H1 (cell line): ENCODE measurements at regions not wholly inside any gene's neighbourhood (a gene's known extent, or its start where the extent isn't known, plus 50 kb on each side); places are given as distances from the start of the nearest gene placed in this dataset.

ENCODE experiments used
- CTCF ChIA-PET: fragments of 300-600 bp; sonication (Branson Sonifier 250); formaldehyde crosslinking; loops from one replicate; lab custom pipeline; 2021; ENCODE audit not compliant: partially characterized antibody; lab: Charles Lee
- POLR2A ChIA-PET: fragments of 300-600 bp; sonication (Branson Sonifier 250); formaldehyde crosslinking; loops from one replicate; lab custom pipeline; 2021; ENCODE audit warnings: inconsistent platforms; ENCODE audit not compliant: partially characterized antibody; lab: Charles Lee
- DNase-seq, 2 experiments: peaks; one replicate each; pipeline versions ENCODE4 v3.0.0 to v3.0.0-alpha.2; 2010 to 2022; ENCODE audit warnings: low spot score in 2 of 2, low read depth in 1 of 2, mixed read lengths in 1 of 2
- FAIRE-seq: peaks from 2 replicates; lab custom pipeline; 2011; peaks lifted over from hg19 to GRCh38; lab: Jason Lieb, UNC
- H2AFZ ChIP-seq: 2 replicates; pipeline ENCODE4 v1.8.1; 2012; ENCODE audit warnings: low read length, inconsistent platforms
- H2AK5ac ChIP-seq: 2 replicates; pipeline ENCODE4 v1.6.1; 2013; ENCODE audit warnings: low read depth, low read length
- H2BK120ac ChIP-seq: replicated peaks from 2 replicates; pipeline ENCODE3; 2013; ENCODE audit warnings: low read depth, low read length, inconsistent platforms
- H2BK12ac ChIP-seq: 2 replicates; pipeline ENCODE4 v1.6.1; 2013; ENCODE audit warnings: low read depth, low read length
- H2BK15ac ChIP-seq: 2 replicates; pipeline ENCODE4 v1.6.1; 2013; ENCODE audit warnings: low read length
- H2BK20ac ChIP-seq: 2 replicates; pipeline ENCODE4 v1.6.1; 2013; ENCODE audit warnings: low read length
- H2BK5ac ChIP-seq: 2 replicates; pipeline ENCODE4 v1.6.1; 2013; ENCODE audit warnings: low read depth, low read length
- H3K14ac ChIP-seq: 2 replicates; pipeline ENCODE4 v1.6.1; 2013; ENCODE audit warnings: inconsistent platforms; ENCODE audit not compliant: insufficient read length
- H3K18ac ChIP-seq: 2 replicates; pipeline ENCODE4 v1.6.1; 2013; ENCODE audit warnings: low read length; ENCODE audit errors: extremely low read depth
- H3K23ac ChIP-seq: 2 replicates; pipeline ENCODE4 v1.6.1; 2013; ENCODE audit warnings: inconsistent platforms; ENCODE audit not compliant: insufficient read length
- H3K23me2 ChIP-seq: 2 replicates; pipeline ENCODE4 v1.6.1; 2013; ENCODE audit warnings: low read depth, low read length
- H3K27ac ChIP-seq: 2 replicates; pipeline ENCODE4 v1.6.1; 2011; ENCODE audit warnings: low read depth, low read length, inconsistent platforms
- H3K27me3 ChIP-seq, 4 experiments: replicated peaks in 1 of 4; 1 replicate in 1 of 4; 2 replicates in 3 of 4; pipeline versions ENCODE4 v1.6.1 to v1.8.1; 2011 to 2013; ENCODE audit warnings: low read length in 3 of 4, mild to moderate bottlenecking in 3 of 4, inconsistent platforms in 2 of 4, mixed read lengths in 2 of 4, moderate library complexity in 1 of 4; ENCODE audit not compliant: control insufficient read depth in 3 of 4, insufficient read depth in 3 of 4; ENCODE audit errors: extremely low read depth in 1 of 4
- H3K36me3 ChIP-seq, 4 experiments: 2 replicates each; pipeline versions ENCODE4 v1.6.1 to v1.8.1; 2011 to 2013; ENCODE audit warnings: mild to moderate bottlenecking in 4 of 4, low read length in 3 of 4, moderate library complexity in 2 of 4, control low read depth in 1 of 4, inconsistent platforms in 1 of 4; ENCODE audit not compliant: insufficient read depth in 4 of 4, control insufficient read depth in 2 of 4
- H3K4ac ChIP-seq: replicated peaks from 2 replicates; pipeline ENCODE3; 2013; ENCODE audit warnings: low read length, low read depth, mixed read lengths, inconsistent platforms; ENCODE audit not compliant: insufficient read length
- H3K4me1 ChIP-seq, 4 experiments: replicated peaks in 1 of 4; 1 replicate in 1 of 4; 2 replicates in 3 of 4; pipeline versions ENCODE4 v1.6.1 to v1.8.1; 2011 to 2013; ENCODE audit warnings: low read length in 3 of 4, inconsistent platforms in 2 of 4, mixed read lengths in 1 of 4; ENCODE audit not compliant: insufficient read depth in 4 of 4, control insufficient read depth in 3 of 4
- H3K4me2 ChIP-seq, 2 experiments: 2 replicates each; pipeline versions ENCODE4 v1.6.1 to v1.8.1; 2011 to 2013; ENCODE audit warnings: low read depth in 2 of 2, low read length in 2 of 2, control low read depth in 1 of 2, inconsistent platforms in 1 of 2, mild to moderate bottlenecking in 1 of 2; ENCODE audit not compliant: insufficient read depth in 1 of 2
- H3K4me3 ChIP-seq, 4 experiments: fragments of 200-600, 300-600 bp in 1 of 4; sonication (generic), shearing (Covaris generic), sonication (Bioruptor Twin) in 1 of 4; 2 replicates each; pipeline versions ENCODE4 v1.5.1 to v1.8.1; 2011 to 2016; ENCODE audit warnings: low read length in 4 of 4, low read depth in 3 of 4, control low read depth in 2 of 4, inconsistent platforms in 2 of 4, mild to moderate bottlenecking in 2 of 4, mixed read lengths in 1 of 4, moderate library complexity in 1 of 4; ENCODE audit not compliant: insufficient read depth in 2 of 4; ENCODE audit errors: extremely low read depth in 1 of 4
- H3K56ac ChIP-seq: replicated peaks from 2 replicates; pipeline ENCODE3; 2013; ENCODE audit warnings: low read depth, mild to moderate bottlenecking, mixed read lengths, low read length, inconsistent platforms; ENCODE audit not compliant: insufficient read length
- H3K79me1 ChIP-seq: 2 replicates; pipeline ENCODE4 v1.6.1; 2013; ENCODE audit warnings: low read depth, low read length, control low read depth
- H3K79me2 ChIP-seq, 2 experiments: 2 replicates each; pipeline versions ENCODE4 v1.6.1 to v1.8.1; 2012 to 2013; ENCODE audit warnings: low read length in 2 of 2, mild to moderate bottlenecking in 2 of 2, inconsistent platforms in 1 of 2; ENCODE audit not compliant: insufficient read depth in 2 of 2, control insufficient read depth in 1 of 2
- H3K9ac ChIP-seq, 4 experiments: replicated peaks in 1 of 4; 1 replicate in 1 of 4; 2 replicates in 3 of 4; pipeline versions ENCODE4 v1.6.1 to v1.8.1; 2011 to 2013; ENCODE audit warnings: low read depth in 3 of 4, low read length in 3 of 4, control low read depth in 2 of 4, mild to moderate bottlenecking in 2 of 4, moderate library complexity in 2 of 4, inconsistent platforms in 1 of 4; ENCODE audit errors: extremely low read depth in 1 of 4
- H3K9me3 ChIP-seq, 2 experiments: 2 replicates each; pipeline versions ENCODE4 v1.6.1 to v1.8.1; 2012 to 2013; ENCODE audit warnings: mild to moderate bottlenecking in 2 of 2, moderate library complexity in 2 of 2, control low read depth in 1 of 2, inconsistent platforms in 1 of 2, low read depth in 1 of 2, low read length in 1 of 2, mixed read lengths in 1 of 2; ENCODE audit not compliant: insufficient read depth in 2 of 2
- H4K20me1 ChIP-seq, 2 experiments: replicated peaks in 1 of 2; 2 replicates each; pipeline versions ENCODE3 to v1.8.1; 2011 to 2013; ENCODE audit warnings: inconsistent platforms in 2 of 2, low read length in 2 of 2, mild to moderate bottlenecking in 1 of 2; ENCODE audit not compliant: insufficient read depth in 2 of 2, control insufficient read depth in 1 of 2
- H4K5ac ChIP-seq: 2 replicates; pipeline ENCODE4 v1.6.1; 2013; ENCODE audit warnings: low read length, low read depth, mixed read lengths, inconsistent platforms; ENCODE audit not compliant: insufficient read length
- H4K8ac ChIP-seq: 2 replicates; pipeline ENCODE4 v1.8.0; 2013; ENCODE audit warnings: mild to moderate bottlenecking, moderate library complexity, low read length, inconsistent platforms; ENCODE audit not compliant: insufficient read depth; ENCODE audit errors: extremely low read depth
- H4K91ac ChIP-seq: replicated peaks from 2 replicates; pipeline ENCODE3; 2013; ENCODE audit warnings: low read length, mixed read lengths, inconsistent platforms; ENCODE audit not compliant: insufficient read length
- ASH2L ChIP-seq: fragments of 200-600, 300-600 bp; sonication (generic); IDR thresholded peaks from one replicate; pipeline ENCODE4 v1.7.1; 2017; ENCODE audit warnings: low read length
- CHD1 ChIP-seq: IDR thresholded peaks from 2 replicates; pipeline ENCODE4 v1.6.1; 2012; ENCODE audit warnings: low read depth, low read length, improper control_type of control experiment
- CTBP2 ChIP-seq: IDR thresholded peaks from 2 replicates; pipeline ENCODE4 v1.7.0; 2011; ENCODE audit warnings: borderline replicate concordance, mild to moderate bottlenecking, moderate library complexity, mixed read lengths, low read length; ENCODE audit not compliant: insufficient read depth, insufficient read length
- CTCF ChIP-seq, 3 experiments: IDR thresholded peaks; 1 replicate in 2 of 3; 2 replicates in 1 of 3; pipeline versions ENCODE4 v1.5.1 to v1.6.1; 2011; ENCODE audit warnings: low read length in 3 of 3, mild to moderate bottlenecking in 3 of 3, inconsistent platforms in 2 of 3, low read depth in 1 of 3, moderate library complexity in 1 of 3; ENCODE audit not compliant: insufficient read depth in 1 of 3; ENCODE audit errors: control extremely low read depth in 1 of 3
- GTF2F1 ChIP-seq: IDR thresholded peaks from 2 replicates; pipeline ENCODE4 v1.6.1; 2012; ENCODE audit warnings: low read depth, low read length, improper control_type of control experiment, borderline replicate concordance
- JUND ChIP-seq: IDR thresholded peaks from 2 replicates; pipeline ENCODE4 v1.6.1; 2011; ENCODE audit warnings: mild to moderate bottlenecking, improper control_type of control experiment, low read length
- KDM4A ChIP-seq: IDR thresholded peaks from one replicate; pipeline ENCODE4 v1.7.1; 2012; ENCODE audit warnings: low read depth, mild to moderate bottlenecking, moderate library complexity, low read length, inconsistent platforms; ENCODE audit not compliant: severe bottlenecking
- KDM5A ChIP-seq: fragments of 200-600 bp; IDR thresholded peaks from 2 replicates; pipeline ENCODE4 v1.7.1; 2012; ENCODE audit warnings: mild to moderate bottlenecking, low read length, inconsistent platforms, mixed read lengths
- PHF8 ChIP-seq: fragments of 200-600 bp; sonication (generic); conservative IDR thresholded peaks from 2 replicates; pipeline ENCODE4 v1.7.1; 2012; ENCODE audit warnings: low read depth, mild to moderate bottlenecking, inconsistent platforms, low read length, moderate library complexity
- SRF ChIP-seq: IDR thresholded peaks from 2 replicates; pipeline ENCODE4 v1.6.1; 2011; ENCODE audit warnings: mild to moderate bottlenecking, low read depth, low read length, moderate library complexity
- TAF1 ChIP-seq: IDR thresholded peaks from 2 replicates; pipeline ENCODE4 v1.6.1; 2011; ENCODE audit warnings: mild to moderate bottlenecking, low read depth, low read length
- TEAD4 ChIP-seq: IDR thresholded peaks from 2 replicates; pipeline ENCODE4 v1.6.1; 2012; ENCODE audit warnings: low read depth, low read length, inconsistent platforms, mixed read lengths
- WGBS, 2 experiments: shearing (Covaris generic) in 1 of 2; methylation state at CpG; one replicate each; pipeline versions ENCODE4 v1.1.6 to v1.1.7; 2013 to 2015; ENCODE audit warnings: low lambda C conversion rate in 2 of 2, mixed read lengths in 2 of 2, inconsistent platforms in 1 of 2, low coverage in 1 of 2, missing lambda C conversion rate in 1 of 2; ENCODE audit not compliant: insufficient replicate concordance in 2 of 2, insufficient coverage in 1 of 2, insufficient read length in 1 of 2; ENCODE audit errors: extremely low coverage in 1 of 2, missing lambda C conversion rate in 1 of 2; 5-methylcytosine and 5-hydroxymethylcytosine counted together

- Histone ChIP-seq H3K23me2 (no peaks in the 10 kb centered on the region), H3K14ac (no peak overlapping the region), H3K4me1 (peaks cover 0 to 10% (median 2%) of the 10 kb centered on the region in 4 experiments; a peak in 3 of 7 replicates), H3K18ac (no peak overlapping the region), H4K8ac (no peak overlapping the region), H3K9me3 (no peaks in the 10 kb centered on the region), H3K27me3 (no peaks in the 10 kb centered on the region), H2BK15ac (no peak overlapping the region), H3K4me2 (no peak overlapping the region), H2AK5ac (no peak overlapping the region), H2BK20ac (no peak overlapping the region), H2BK5ac (no peak overlapping the region), H3K27ac (no peak overlapping the region), H3K79me2 (no peaks in the 10 kb centered on the region), H2BK120ac (no peak overlapping the region), H4K91ac (no peak overlapping the region), H3K9ac (no peak overlapping the region), H3K56ac (no peak overlapping the region), H3K4ac (no peak overlapping the region), H3K4me3 (no peak overlapping the region), H3K79me1 (no peaks in the 10 kb centered on the region; the same call in 1 of the 2 replicates), H2BK12ac (no peak overlapping the region), H3K36me3 (no peaks in the 10 kb centered on the region), H4K5ac (no peak overlapping the region), H4K20me1 (no peaks in the 10 kb centered on the region), H2AFZ (no peak overlapping the region), H3K23ac (no peak overlapping the region)
- no peak for FAIRE-seq
- CTCF ChIA-PET: interaction anchor here (1.4 kb wide), 1 partner anchor 122 kb away, joined by 3 read pairs; no protein-coding TSS in a partner anchor
- POLR2A ChIA-PET: no interaction called here
- WGBS, 2 experiments: 90% methylated on average over 5 of the region's 5 CpGs; no CpG with 5 or more reads in 1 of the 2 experiments
- no peak for DNase-seq
- no peak for TF ChIP-seq CTBP2
- TF ChIP-seq GTF2F1: no peak
- no peak for TF ChIP-seq TAF1
- TF ChIP-seq KDM4A: no peak
- no peak for TF ChIP-seq CHD1
- no peak for TF ChIP-seq ASH2L
- no peak for TF ChIP-seq TEAD4
- no peak for TF ChIP-seq SRF
- no peak for TF ChIP-seq PHF8
- no peak for TF ChIP-seq CTCF (IDR thresholded peaks at IDR 0.05; ENCODE audit: control extremely low read depth in 1 of 3, insufficient read depth in 1 of 3, low read depth in 1 of 3, low read length in 3 of 3)
- no peak for TF ChIP-seq JUND
- TF ChIP-seq KDM5A: no peak
Measured at GRCh38 chr17:47064684-47065083, 85.6 kb upstream of the RPRML start.
